Activated T-cell treated with anti-CD3 and anti-CD28 coated beads, Interleukin-2, amount 50 U/mL, for 1 hour (primary cell): ENCODE measurements at regions not wholly inside any gene's neighbourhood (a gene's known extent, or its start where the extent isn't known, plus 50 kb on each side); places are given as distances from the start of the nearest gene placed in this dataset.

ENCODE experiments used
- DNase-seq: peaks from one replicate; pipeline ENCODE4 v3.0.0-alpha.2; 2020

DNA sequence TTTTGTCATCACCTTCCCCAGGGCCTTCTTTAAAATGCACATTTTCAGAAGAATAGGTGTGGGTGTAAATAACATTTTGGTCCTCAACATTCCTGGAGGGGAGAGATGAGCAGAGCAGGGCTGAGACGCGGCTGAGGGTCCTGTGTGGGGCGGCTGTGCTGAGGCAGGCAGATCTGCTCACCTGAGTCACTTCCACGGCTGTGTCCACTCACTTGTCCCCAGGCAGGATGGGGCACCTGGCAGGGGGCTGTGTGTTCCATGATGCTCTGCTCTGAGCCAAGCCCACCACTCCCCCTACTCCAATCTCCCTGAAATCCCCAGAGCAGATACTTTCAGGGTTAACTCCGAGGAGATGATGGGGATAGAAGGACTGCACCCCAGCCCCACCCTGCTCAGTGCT is 93.8 kb downstream of the GLRX3 start:
- no peak for DNase-seq

DNA sequence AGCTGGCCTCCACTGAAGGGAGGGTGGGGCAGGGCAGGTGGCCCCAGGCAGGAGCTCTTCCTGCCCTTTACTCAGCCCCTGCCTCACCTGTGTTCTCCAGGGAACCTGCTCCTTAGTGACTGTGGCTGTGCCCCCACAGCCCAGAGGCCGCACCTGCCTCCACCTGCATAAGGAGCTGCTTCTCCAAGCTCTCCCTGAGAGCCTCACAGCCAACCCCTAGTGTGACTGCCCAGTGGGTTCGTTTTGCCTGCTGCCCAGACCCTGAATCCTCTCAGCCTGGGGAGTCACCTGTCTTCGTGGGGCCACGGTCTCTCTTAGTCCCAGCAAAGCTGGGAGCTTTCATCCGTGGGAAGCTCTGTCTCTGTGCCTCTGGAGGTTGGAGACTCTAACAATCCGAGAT is 94.4 kb downstream of the GLRX3 start:
- DNase-seq, result no peak

DNA sequence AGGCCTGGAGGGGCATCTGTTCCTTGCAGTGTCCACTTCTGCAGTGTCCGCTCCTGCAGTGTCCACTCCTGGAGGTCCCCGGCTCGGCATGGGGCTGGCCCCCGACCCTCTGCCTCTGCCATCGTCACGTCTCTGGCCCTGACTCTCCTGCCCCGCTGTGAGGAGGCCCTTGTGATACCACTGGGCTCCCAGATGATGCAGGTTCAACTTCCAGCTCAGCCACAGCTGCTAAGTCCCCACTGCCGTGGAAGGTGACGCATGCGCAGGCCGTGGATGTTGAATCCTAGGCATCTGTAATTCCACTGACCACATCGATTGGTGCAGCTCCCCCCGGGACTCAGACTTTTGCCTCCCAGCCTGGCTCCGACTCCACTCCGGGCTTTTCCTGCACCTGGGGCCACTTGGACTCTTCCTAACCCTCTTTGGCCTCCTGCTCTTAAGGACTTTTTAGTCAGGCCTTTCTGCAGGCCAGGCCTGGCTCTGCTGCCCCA is 95.1 kb downstream of the GLRX3 start:
- DNase-seq, result no peak

DNA sequence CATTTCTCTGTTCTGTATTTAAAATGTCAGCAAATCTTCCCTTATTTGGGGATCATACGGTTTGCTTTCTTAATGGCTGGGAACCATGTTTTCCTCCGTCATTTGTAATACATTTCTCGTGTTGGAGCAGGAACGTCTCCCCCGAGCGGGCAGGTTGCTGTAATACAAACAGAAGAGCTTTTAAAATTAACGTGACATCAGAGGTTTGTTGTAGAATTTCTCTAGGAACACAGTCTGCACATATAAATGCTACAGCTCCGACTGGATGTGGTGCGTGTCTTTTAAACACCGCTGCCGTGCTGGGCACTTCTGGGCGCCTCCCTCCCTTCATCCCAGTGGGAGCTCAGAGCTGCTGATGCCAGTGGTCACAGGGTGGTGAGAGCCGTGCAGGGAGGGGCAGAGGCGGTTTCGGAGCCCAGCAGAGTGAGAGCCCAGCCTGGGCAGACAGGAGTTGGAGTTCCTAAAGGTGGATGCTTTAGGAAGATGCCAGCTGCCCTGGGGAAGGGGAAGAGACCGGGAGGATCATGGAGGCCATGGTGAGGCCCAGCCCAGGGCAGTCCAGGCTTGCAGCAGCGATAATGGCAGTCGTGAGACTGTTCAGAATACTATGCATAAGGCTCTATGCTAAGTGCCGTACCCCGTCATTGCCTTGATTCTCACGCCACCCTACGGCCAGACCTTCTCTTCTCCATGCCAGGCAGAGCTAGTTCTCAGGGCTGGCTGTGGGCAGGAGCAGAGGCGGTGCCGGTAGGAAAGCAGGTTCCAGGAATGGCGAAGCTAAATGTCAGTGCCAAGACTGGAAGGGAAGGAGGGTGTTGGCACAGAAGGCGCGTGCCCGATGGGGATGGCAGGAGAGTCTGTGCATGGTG is 96.2 kb downstream of the GLRX3 start:
- DNase-seq, result no peak

DNA sequence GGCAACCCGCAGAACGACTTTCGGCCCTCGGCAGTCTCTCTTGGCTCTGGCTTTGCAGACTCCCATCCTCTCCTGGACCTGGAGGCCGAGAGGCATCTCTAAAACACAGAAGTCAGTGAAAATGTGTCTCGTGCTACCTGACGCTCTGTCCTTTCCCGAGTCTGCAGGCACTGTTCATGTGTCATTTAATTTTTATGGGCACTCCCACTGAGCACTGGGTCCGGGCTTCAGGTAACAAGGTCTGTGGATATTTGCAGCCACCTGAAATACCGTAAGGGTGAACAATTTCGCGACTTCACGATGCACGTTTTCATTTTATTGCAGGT is 96.8 kb downstream of the GLRX3 start:
- DNase-seq, result no peak

- no peak for DNase-seq
Observed at GRCh38 chr10:130233426-130233825, 97.2 kb downstream of the GLRX3 start.

- no peak for DNase-seq
Observed at GRCh38 chr10:130234171-130234965, 98.2 kb downstream of the GLRX3 start.

GRCh38 chr10:130236711-130237110 is 100.5 kb downstream of the GLRX3 start:
- no peak for DNase-seq

DNA sequence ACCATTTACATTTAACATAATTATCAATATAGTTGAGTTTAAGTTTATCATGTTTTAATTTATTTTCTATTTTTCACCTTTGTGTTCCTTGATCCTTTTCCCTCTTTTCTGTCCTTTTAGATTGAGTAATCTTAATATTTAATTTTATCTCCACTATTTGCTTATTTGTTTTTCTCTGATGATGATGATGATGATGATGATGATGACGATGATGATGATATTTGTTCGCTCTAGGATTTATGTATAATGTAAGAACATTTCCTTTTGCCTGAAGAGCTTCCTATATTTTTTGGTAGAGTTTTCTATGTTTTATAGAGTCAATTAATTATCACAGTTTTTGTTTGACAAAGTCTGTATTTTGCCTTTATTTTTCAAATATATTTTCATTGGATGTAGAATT is 104.2 kb downstream of the GLRX3 start:
- DNase-seq, result no peak

DNA sequence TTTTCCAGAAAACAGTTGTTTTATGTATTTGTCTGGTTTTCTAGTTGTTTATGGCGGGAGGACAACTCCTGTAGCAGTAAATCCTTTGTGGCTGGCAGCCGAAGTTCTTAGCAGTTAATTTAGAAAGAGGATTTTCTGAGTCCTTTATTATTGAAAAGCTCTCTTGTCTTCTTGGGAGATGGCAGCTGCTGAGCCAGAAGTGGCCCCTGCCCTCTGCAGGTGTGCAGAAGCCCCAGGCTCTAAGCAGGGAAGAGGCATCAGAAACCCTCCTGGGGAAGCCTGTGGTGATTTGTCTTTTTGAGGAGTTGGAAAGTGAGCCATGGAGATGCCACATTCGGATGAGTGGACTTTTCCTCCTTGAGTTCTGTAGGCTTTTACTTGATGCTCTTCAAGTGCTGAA is 106.3 kb downstream of the GLRX3 start:
- DNase-seq, result no peak

GRCh38 chr10:130243015-130243414 is 106.8 kb downstream of the GLRX3 start:
- DNase-seq, result no peak

DNA sequence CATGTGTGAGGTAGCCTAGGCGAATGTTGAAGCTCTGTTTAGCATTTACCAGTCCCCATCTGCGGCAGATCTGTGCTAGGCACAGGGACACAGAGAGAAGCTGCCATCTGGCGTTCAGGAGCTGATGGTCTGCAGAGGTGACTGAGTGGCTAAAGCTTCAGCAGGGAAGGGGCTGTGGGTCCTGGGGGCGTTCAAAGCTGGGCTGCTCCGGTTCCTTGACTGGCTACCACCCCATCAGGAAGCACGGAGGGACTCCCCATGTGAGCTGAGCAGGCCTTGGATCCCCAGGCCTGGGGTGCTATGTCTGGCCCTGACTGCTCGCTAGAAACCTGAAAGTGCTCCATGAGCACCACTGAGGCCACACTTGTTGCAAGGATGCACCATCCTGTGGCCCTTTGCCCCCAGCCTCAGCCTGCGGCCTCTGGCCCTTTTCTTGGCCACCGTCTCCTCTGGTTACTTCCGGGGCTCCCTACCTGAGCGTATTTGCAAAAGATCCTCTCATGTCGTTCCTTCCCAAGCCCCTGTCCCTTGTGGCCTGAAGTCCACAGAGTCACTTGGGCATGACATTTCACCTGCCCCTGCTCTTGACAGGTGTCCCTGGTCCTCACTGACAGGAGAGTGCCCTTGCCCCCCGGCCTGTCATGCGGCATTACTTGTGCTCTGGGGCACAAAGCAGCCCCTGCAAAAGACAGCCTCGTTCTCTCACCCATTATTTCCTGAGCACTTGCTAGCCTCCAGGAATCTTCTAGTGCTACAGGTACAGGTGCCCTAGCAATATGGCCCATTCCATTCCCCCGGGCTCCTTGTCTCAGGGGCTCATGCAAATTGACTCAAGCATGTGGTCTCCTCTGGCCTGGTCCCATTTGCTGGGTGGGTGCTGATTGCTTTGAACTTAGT is 108.1 kb downstream of the GLRX3 start:
- no peak for DNase-seq

- no peak for DNase-seq
Observed at GRCh38 chr10:130244928-130245495, 108.8 kb downstream of the GLRX3 start.

DNA sequence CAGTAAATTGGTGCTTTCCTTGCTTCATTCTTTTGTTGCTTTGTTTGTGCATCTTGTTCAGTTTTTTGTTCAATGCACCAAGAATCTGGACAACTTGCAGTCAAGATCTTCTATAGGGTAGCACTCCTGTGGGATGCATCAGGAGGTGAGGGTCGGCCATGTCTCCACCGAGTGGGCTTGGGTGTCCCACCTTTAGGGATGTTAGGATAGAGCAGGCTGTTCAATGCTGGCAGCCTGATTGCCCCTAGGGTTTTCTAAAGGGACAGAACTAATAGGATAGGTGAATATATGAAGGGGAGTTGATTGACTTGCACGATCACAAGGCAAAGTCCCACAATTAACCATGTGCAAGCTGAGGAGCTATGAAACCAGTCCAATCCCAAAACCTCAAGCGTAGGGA is 109.9 kb downstream of the GLRX3 start:
- no peak for DNase-seq

- DNase-seq, result no peak
Observed at GRCh38 chr10:130250127-130250526, 113.9 kb downstream of the GLRX3 start.

- DNase-seq, result no peak
Observed at GRCh38 chr10:130251766-130252165, 115.6 kb downstream of the GLRX3 start.

DNA sequence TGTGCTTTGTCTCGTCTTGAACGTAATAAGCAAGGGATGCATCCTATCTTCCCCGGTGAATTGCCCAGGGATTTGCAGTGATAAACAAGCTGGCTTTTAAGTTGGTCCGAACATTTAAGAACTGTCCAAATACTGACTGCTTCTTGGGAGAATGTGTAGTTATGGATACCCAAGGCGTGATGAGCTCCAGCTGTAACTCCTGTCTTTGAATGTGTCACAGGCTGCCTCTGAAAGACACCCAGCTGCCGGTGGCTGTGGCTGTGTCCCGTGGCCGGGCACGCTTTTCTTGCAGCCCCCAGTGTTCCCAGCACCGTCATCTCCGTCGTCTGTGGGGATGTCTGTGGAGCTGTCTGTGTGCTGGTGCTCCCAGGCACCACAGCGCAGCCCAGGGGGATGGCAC is 118.1 kb downstream of the GLRX3 start:
- DNase-seq, result no peak

DNA sequence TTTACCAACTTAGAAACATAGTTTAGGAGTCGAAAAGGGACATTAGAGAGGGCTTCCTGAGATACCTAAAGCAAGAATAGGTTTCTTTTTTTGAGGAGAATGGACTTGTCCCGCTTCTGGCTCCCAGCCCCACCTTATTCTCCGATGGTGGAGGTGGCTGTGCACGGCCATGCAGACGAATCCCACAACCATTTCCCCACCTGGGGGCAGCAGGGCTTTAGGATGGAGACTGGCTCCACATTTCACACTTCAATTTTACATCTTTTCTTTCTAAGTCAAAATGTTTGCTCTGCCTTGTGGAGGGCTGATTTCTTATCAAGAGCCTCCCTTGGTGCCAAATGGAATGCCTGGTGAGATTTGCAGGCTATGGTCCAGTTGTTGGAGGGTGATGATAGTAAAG is 118.5 kb downstream of the GLRX3 start:
- no peak for DNase-seq

GRCh38 chr10:130255777-130256176 is 119.6 kb downstream of the GLRX3 start:
- DNase-seq, result no peak

DNA sequence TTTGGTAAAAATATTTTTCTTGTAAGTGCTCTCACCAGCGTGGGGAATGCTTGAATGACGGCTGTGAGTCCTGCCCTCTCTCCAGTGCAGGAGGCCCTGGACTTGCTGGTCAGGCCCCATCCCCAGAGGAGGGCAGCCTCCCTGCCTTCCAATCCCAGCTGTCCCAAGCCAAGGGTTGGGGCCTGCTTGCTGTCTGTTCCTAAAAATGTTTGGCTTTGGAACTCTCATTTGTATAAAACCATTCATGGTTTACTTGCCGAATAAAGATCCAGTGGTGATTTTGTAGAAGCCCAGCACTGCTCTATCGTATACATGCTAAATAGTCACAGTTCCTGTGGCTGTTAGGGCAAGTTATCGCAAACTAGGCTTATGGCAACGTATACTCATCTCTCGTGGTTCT is 121.7 kb downstream of the GLRX3 start:
- no peak for DNase-seq

- no peak for DNase-seq
Observed at GRCh38 chr10:130259380-130259779, 123.2 kb downstream of the GLRX3 start.

GRCh38 chr10:130261306-130261705 is 125.1 kb downstream of the GLRX3 start:
- no peak for DNase-seq

DNA sequence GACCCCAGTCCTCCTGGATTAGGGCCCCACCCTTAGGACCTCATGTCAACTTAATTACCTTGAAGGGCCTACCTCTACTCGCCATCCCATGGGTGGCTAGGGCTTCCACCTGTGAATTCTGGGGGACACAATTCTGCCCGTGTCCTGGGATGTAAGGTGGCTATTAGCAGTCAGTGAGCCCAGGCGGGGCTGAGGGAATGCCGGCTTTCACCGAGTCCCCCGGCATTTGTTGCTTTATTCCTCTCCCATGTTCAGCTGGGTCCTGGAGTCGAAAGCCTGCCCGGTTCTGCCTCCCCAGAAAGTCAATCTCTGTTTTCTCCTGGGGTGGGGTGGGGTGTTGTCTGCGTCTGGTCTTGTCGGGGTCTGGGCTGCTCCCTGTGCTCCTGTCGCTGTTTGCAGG is 125.6 kb downstream of the GLRX3 start:
- DNase-seq, result no peak
